ENCODE measurements at regions not wholly inside any gene's neighbourhood (a gene's known extent, or its start where the extent isn't known, plus 50 kb on each side); places are given as distances from the start of the nearest gene placed in this dataset.
A peak's percentile ranks its signal among the peaks of the same experiment; 100 is the strongest.

DNA sequence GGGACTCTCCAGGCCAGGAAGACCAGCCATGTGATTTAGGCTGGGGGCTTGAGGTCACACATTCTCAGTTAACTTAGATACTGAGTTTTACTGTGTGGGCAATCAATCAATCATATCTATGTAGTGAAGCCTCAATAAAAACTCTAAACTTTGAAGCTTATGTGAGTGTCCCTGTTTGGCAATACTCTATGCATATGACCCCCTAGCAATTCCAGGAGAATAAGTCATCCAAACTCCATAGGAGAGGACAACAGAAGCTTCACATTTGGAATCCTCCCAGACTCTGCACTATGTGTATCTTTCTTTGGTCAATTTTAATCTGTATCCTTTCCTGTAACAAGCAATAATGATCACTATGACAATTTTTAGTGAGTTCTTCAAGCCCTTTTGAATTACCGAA, 216.8 kb upstream of the RGMB start:
- CTCF ChIA-PET = no interaction called here
- intact Hi-C loops (cut with micrococcal nuclease) = no loop called here
- no TSS peak for BruUV-seq (replicated peaks)

More for the DNA sequence above, 216.8 kb upstream of the RGMB start:
- H3K4me1 ChIP-seq (ENCODE audit: control insufficient read depth, insufficient read depth, low read length) = peaks cover 5% of the 10 kb centered on the region; the same call in 1 of the 2 replicates
- no CpG with 5 or more reads among the region's 1 CpG for WGBS, 2 experiments (ENCODE audit: extremely low coverage in 2 of 2, insufficient read length in 1 of 2)
- H4K8ac ChIP-seq (ENCODE audit: low read depth in 2 of 2, low read length in 2 of 2) = 0 out of 4 replicates have a peak overlapping the region, but pooled peaks of 1 of the 2 experiments have one; percentile 50
- DNase-seq (peak; percentile 61), ATAC-seq (ENCODE audit: low read depth) (no peak)
- H3K4ac ChIP-seq (ENCODE audit: low read depth, low read length) = 0 out of 2 replicates have a peak overlapping the region, but pooled peaks have one; percentile 10
- no peak overlapping the region for H3K23ac ChIP-seq (ENCODE audit: low read depth, low read length)
- H2AFZ ChIP-seq (replicated peaks; ENCODE audit: low read length, poor library complexity) = no peak overlapping the region
- peak overlapping the region; percentile 47; the same call in 1 of the 2 replicates for H2AK5ac ChIP-seq (ENCODE audit: low read depth, low read length)
- H2BK5ac ChIP-seq (ENCODE audit: low read depth, low read length, poor library complexity, severe bottlenecking) = peak overlapping the region; percentile 21
- POLR2A ChIA-PET (ENCODE audit: unreplicated experiment) = no interaction called here
- H3K18ac ChIP-seq (ENCODE audit: low read depth, low read length) = peak overlapping the region; percentile 54; the same call in 1 of the 2 replicates
- H3K27ac ChIP-seq (ENCODE audit: insufficient read depth, low read length) = no peak overlapping the region
- H2BK120ac ChIP-seq (ENCODE audit: low read depth, low read length) = 0 out of 2 replicates have a peak overlapping the region, but pooled peaks have one; percentile 3
- no peaks in the 10 kb centered on the region for H3K79me1 ChIP-seq (ENCODE audit: low read depth in 1 of 2, low read length in 2 of 2)
- in situ Hi-C loops (cut with MboI; ENCODE audit: low sequenced_read_pairs) (no loop called here), dilution Hi-C loops (cut with HindIII; ENCODE audit: low sequenced_read_pairs, unreplicated experiment) (no loop called here)
- no peaks in the 10 kb centered on the region for H3K27me3 ChIP-seq (ENCODE audit: control insufficient read depth, insufficient read depth, low read length)
- no peak overlapping the region for H3K14ac ChIP-seq (replicated peaks; ENCODE audit: low read depth, low read length)
- H3K4me2 ChIP-seq (ENCODE audit: low read depth, low read length) = no peak overlapping the region
- H3K36me3 ChIP-seq (ENCODE audit: control insufficient read depth, insufficient read depth, low read length) = no peaks in the 10 kb centered on the region
- H3K9ac ChIP-seq (ENCODE audit: low read depth, low read length) = no peak overlapping the region
- H3K4me3 ChIP-seq (ENCODE audit: insufficient read depth, low read depth, low read length) = no peak overlapping the region
- no peak overlapping the region for H4K91ac ChIP-seq (ENCODE audit: insufficient read depth, low read depth, low read length)
- no peaks in the 10 kb centered on the region; the same call in 1 of the 2 replicates for H3K9me1 ChIP-seq (ENCODE audit: insufficient read depth, low read length)
- H2AK9ac ChIP-seq (replicated peaks; ENCODE audit: low read depth, low read length, poor library complexity) = no peak overlapping the region
- no peak overlapping the region for H3K56ac ChIP-seq (ENCODE audit: extremely low read depth, insufficient read depth, low read length)
- no peaks in the 10 kb centered on the region for H4K20me1 ChIP-seq (ENCODE audit: insufficient read depth, low read length)
- no peak overlapping the region for H4K5ac ChIP-seq (ENCODE audit: low read depth, low read length)
- H2BK20ac ChIP-seq (ENCODE audit: low read depth, low read length) = peak overlapping the region; percentile 61; the same call in 1 of the 2 replicates
- H2BK15ac ChIP-seq (ENCODE audit: low read depth, low read length) = 0 out of 3 replicates have a peak overlapping the region, but pooled peaks have one; percentile 49
- H3K9me3 ChIP-seq (ENCODE audit: control insufficient read depth, insufficient read depth, low read length) = no peaks in the 10 kb centered on the region
- TF ChIP-seq RAD21 (IDR thresholded peaks at IDR 0.05; ENCODE audit: low read length) (no peak), CEBPB (IDR thresholded peaks at IDR 0.05; ENCODE audit: low read depth, low read length) (peak; percentile 57)
